ENCODE measurements at regions not wholly inside any gene's neighbourhood (a gene's known extent, or its start where the extent isn't known, plus 50 kb on each side); places are given as distances from the start of the nearest gene placed in this dataset.

- DNase-seq, result no peak
These were observed 67.8 kb upstream of the MAPK4 start for GRCh38 chr18:50492097-50492496.

- DNase-seq, result no peak
These were observed 65.3 kb upstream of the MAPK4 start for GRCh38 chr18:50494569-50494968.

GRCh38 chr18:50506362-50506761 lies 53.5 kb upstream of the MAPK4 start:
- no peak for DNase-seq

- peak in 1 of 2 donors; percentile 14 for DNase-seq
These were observed 52.7 kb upstream of the MAPK4 start for GRCh38 chr18:50507120-50507590.

- no peak for DNase-seq
These were observed 51.7 kb upstream of the MAPK4 start for GRCh38 chr18:50508228-50508627.

GRCh38 chr18:50509012-50509411 lies 50.9 kb upstream of the MAPK4 start:
- no peak for DNase-seq
